Left colon (tissue), 2 donors: ENCODE measurements at regions not wholly inside any gene's neighbourhood (a gene's known extent, or its start where the extent isn't known, plus 50 kb on each side); places are given as distances from the start of the nearest gene placed in this dataset.

Experiments used
- ATAC-seq: fragments of 200-7000 bp; cut with Tn5 transposase; one replicate; pipeline ENCODE4 v1.9.1; 2020; ENCODE audit warnings: mild to moderate bottlenecking, moderate library complexity
- DNase-seq, 2 donors: peaks; one replicate each; pipeline ENCODE4 v3.0.0-alpha.2; 2020
- intact Hi-C, 2 donors: fragments of 100-400 bp; cut with DNase I in 1 of 2; cut with micrococcal nuclease in 1 of 2; formaldehyde crosslinking; loops; one replicate each; pipeline versions ENCODE4 v1.11.2 to v1.14.0; 2022; cut with DNase I, micrococcal nuclease
- donor health status: DM: no; HTN: no; CAD: no.
- donor health status: DM: yes; HTN: yes; CAD: no.

- no peak for ATAC-seq
- DNase-seq = no peak
- intact Hi-C loops = no loop called here
These were observed 464.0 kb downstream of the INHBA start for GRCh38 chr7:41238851-41239331.

- DNase-seq = no peak
- ATAC-seq = no peak
- intact Hi-C loops = no loop called here
These were observed 464.9 kb downstream of the INHBA start for GRCh38 chr7:41237956-41238355.

- no peak for DNase-seq
- ATAC-seq = no peak
- intact Hi-C loops = no loop called here
These were observed 470.8 kb downstream of the INHBA start for GRCh38 chr7:41232086-41232485.

- intact Hi-C loops = no loop called here
- ATAC-seq = no peak
- no peak for DNase-seq
These were observed 478.7 kb downstream of the INHBA start for GRCh38 chr7:41224063-41224763.

- ATAC-seq = no peak
- intact Hi-C loops = no loop called here
- no peak for DNase-seq
These were observed 480.1 kb downstream of the INHBA start for GRCh38 chr7:41222746-41223145.

GRCh38 chr7:41220266-41220665, 482.6 kb downstream of the INHBA start:
- DNase-seq = no peak
- intact Hi-C loops = no loop called here
- no peak for ATAC-seq

- intact Hi-C loops = no loop called here
- DNase-seq (no peak), ATAC-seq (no peak)
These were observed 483.6 kb downstream of the INHBA start for GRCh38 chr7:41219276-41219675.

GRCh38 chr7:41217306-41217705, 485.6 kb downstream of the INHBA start:
- ATAC-seq = no peak

GRCh38 chr7:41207141-41207540, 495.7 kb downstream of the INHBA start:
- DNase-seq = no peak
- intact Hi-C loops = no loop called here
- ATAC-seq = no peak

More at GRCh38 chr7:41217306-41217705, 485.6 kb downstream of the INHBA start:
- intact Hi-C loops = no loop called here
- DNase-seq = no peak

GRCh38 chr7:41206267-41206666, 496.6 kb downstream of the INHBA start:
- ATAC-seq (no peak), DNase-seq (no peak)
- intact Hi-C loops = no loop called here

- DNase-seq (no peak), ATAC-seq (no peak)
- intact Hi-C loops = no loop called here
These were observed 497.3 kb downstream of the INHBA start for GRCh38 chr7:41205600-41205999.

- DNase-seq (no peak), ATAC-seq (no peak)
- intact Hi-C loops = no loop called here
These were observed 499.3 kb downstream of the INHBA start for GRCh38 chr7:41203542-41203941.

- DNase-seq (no peak), ATAC-seq (no peak)
- intact Hi-C loops = no loop called here
These were observed 501.9 kb downstream of the INHBA start for GRCh38 chr7:41201021-41201420.

GRCh38 chr7:41199136-41199535, 503.8 kb downstream of the INHBA start:
- DNase-seq (no peak), ATAC-seq (no peak)
- intact Hi-C loops = no loop called here

- intact Hi-C loops = no loop called here
- DNase-seq (no peak), ATAC-seq (no peak)
These were observed 504.4 kb downstream of the INHBA start for GRCh38 chr7:41198502-41198901.

- ATAC-seq = no peak
- DNase-seq = no peak
- intact Hi-C loops = no loop called here
These were observed 505.1 kb downstream of the INHBA start for GRCh38 chr7:41197769-41198168.

- ATAC-seq = no peak
- intact Hi-C loops = no loop called here
- no peak for DNase-seq
These were observed 509.1 kb downstream of the INHBA start for GRCh38 chr7:41193738-41194282.

GRCh38 chr7:41190581-41190980, 512.3 kb downstream of the INHBA start:
- intact Hi-C loops = no loop called here
- no peak for DNase-seq
- no peak for ATAC-seq

GRCh38 chr7:41189866-41190265, 513.0 kb downstream of the INHBA start:
- no peak for DNase-seq
- intact Hi-C loops = no loop called here
- no peak for ATAC-seq

GRCh38 chr7:41188163-41189130, 514.4 kb downstream of the INHBA start:
- no peak for ATAC-seq
- intact Hi-C loops = no loop called here
- no peak for DNase-seq
